ENCODE measurements at regions not wholly inside any gene's neighbourhood (a gene's known extent, or its start where the extent isn't known, plus 50 kb on each side); places are given as distances from the start of the nearest gene placed in this dataset.

- ChIA-PET POLR2A (no interaction called here), CTCF (no interaction called here)
- DNase-seq (ENCODE audit: extremely low spot score), result no peak
- TF ChIP-seq CTCF (IDR thresholded peaks at IDR 0.05; ENCODE audit: control extremely low read depth, extremely low read depth, low read depth, missing control alignments), result no peak
Measured at GRCh38 chr10:78993261-78993945, 75.4 kb upstream of the ZMIZ1 start.

GRCh38 chr10:78995987-78996791, 72.6 kb upstream of the ZMIZ1 start:
- DNase-seq (ENCODE audit: extremely low spot score), result no peak
- no peak for TF ChIP-seq CTCF (IDR thresholded peaks at IDR 0.05; ENCODE audit: control extremely low read depth, extremely low read depth, low read depth, missing control alignments)
- CTCF ChIA-PET, result no interaction called here
- POLR2A ChIA-PET, result no interaction called here

- no peak for DNase-seq (ENCODE audit: extremely low spot score)
- TF ChIP-seq CTCF (IDR thresholded peaks at IDR 0.05; ENCODE audit: control extremely low read depth, extremely low read depth, low read depth, missing control alignments), result no peak
- POLR2A ChIA-PET, result no interaction called here
- CTCF ChIA-PET, result no interaction called here
Measured at GRCh38 chr10:78996792-78997129, 72.0 kb upstream of the ZMIZ1 start.

GRCh38 chr10:78997635-78998618, 70.8 kb upstream of the ZMIZ1 start:
- TF ChIP-seq CTCF (IDR thresholded peaks at IDR 0.05; ENCODE audit: control extremely low read depth, extremely low read depth, low read depth, missing control alignments), result no peak
- POLR2A ChIA-PET, result no interaction called here
- CTCF ChIA-PET, result interaction anchor here (0.8 to 1.1 kb wide), 2 partner anchors 10 to 23 kb away, joined by 3 to 4 read pairs; no protein-coding TSS in a partner anchor
- no peak for DNase-seq (ENCODE audit: extremely low spot score)

GRCh38 chr10:79001082-79001885, 67.5 kb upstream of the ZMIZ1 start:
- TF ChIP-seq CTCF (IDR thresholded peaks at IDR 0.05; ENCODE audit: control extremely low read depth, extremely low read depth, low read depth, missing control alignments), result no peak
- DNase-seq (ENCODE audit: extremely low spot score), result no peak
- ChIA-PET POLR2A (no interaction called here), CTCF (no interaction called here)

All from GM10248 (cell line).